ENCODE measurements at regions not wholly inside any gene's neighbourhood (a gene's known extent, or its start where the extent isn't known, plus 50 kb on each side); places are given as distances from the start of the nearest gene placed in this dataset.

DNA sequence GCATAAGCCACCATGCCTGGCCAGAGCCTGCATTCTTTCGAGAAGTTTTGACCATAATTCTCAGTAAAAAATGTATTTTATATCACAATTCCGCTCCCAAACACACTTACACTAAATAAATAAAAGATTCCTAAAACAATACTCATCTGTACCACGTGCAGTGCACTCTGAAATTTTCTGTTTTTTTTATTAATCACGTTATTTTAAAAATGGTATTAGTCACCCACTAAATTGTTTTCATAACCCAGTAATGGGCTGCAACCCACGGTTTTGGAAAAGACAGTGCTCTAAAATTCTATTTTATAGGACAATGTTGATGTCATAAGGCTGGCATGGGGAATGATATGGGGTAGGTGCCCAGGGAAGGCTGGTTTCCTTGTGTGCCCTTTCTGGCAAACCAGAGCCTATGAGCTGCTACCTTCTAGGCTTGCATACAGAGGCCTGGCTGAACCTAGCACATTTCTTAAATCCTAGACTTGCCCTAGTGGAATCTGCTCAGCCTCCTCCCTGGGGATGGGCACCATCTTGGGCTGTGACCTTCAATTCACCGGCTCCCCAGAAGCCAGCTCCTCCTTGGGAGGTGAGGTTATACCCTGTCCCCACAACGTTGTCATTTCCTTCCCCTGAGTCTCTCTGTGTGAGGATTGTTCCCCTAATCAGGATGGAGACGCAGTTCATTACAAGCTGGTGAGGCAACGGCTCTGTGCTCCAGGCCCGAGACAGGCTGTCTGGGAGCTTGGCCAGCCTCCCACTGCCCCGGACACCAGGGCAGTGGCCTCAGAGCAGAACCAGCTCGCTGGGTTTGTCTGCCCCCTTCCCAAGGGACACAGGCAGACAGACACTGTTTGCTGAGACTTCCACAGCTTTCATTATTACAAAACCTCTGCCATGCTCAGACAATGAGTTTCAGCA, 116.5 kb upstream of the NAV2 start:
- Mint-ChIP-seq H3K9me3 (no peaks in the 10 kb centered on the region), H3K36me3 (no peaks in the 10 kb centered on the region), H3K4me1 (no peaks in the 10 kb centered on the region), H3K4me3 (no peak overlapping the region), H3K27me3 (peaks cover 2% of the 10 kb centered on the region), H3K27ac (no peak overlapping the region)

DNA sequence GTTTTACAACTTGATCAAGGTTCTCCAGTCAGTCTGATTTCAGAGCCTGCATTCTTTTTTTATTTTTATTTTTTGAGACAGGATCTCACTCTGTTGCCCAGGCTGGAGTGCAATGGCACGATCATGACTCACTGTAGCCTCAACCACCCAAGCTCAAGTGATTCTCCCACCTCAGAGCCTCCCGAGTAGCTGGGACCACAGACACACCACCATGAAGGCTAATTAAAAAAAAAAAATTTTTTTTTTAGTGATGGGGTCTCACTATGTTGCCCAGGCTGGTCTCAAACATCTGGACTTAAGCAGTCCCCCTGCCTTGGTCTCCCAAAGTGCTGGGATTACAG, 117.2 kb upstream of the NAV2 start:
- Mint-ChIP-seq H3K9me3 (no peaks in the 10 kb centered on the region), H3K27ac (no peak overlapping the region), H3K4me3 (no peak overlapping the region), H3K36me3 (no peaks in the 10 kb centered on the region), H3K27me3 (peaks cover 2% of the 10 kb centered on the region), H3K4me1 (no peaks in the 10 kb centered on the region)

DNA sequence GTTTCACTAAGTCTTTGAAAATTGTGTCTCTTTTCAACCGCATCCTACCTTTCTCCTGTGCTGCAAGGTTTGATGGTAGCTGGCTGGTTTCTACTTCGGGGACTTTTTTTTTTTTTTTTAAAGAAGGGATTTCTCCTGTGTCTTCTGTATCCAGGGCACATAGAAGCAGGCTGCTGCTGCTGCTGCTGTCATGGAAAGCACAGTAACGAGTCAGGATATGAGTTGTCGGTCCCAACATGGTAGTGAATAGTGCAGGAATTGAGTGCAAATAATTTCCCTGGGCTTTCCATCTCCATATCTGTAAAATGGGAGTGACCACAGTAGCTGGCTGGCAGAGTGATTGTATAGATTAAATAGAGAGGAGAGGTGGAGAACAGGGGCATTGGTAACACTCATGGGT, 118.3 kb upstream of the NAV2 start:
- no peak overlapping the region for H3K4me3 Mint-ChIP-seq
- H3K27ac Mint-ChIP-seq = no peak overlapping the region
- H3K9me3 Mint-ChIP-seq = no peaks in the 10 kb centered on the region
- H3K4me1 Mint-ChIP-seq = no peaks in the 10 kb centered on the region
- no peaks in the 10 kb centered on the region for H3K36me3 Mint-ChIP-seq
- peaks cover 2% of the 10 kb centered on the region for H3K27me3 Mint-ChIP-seq

DNA sequence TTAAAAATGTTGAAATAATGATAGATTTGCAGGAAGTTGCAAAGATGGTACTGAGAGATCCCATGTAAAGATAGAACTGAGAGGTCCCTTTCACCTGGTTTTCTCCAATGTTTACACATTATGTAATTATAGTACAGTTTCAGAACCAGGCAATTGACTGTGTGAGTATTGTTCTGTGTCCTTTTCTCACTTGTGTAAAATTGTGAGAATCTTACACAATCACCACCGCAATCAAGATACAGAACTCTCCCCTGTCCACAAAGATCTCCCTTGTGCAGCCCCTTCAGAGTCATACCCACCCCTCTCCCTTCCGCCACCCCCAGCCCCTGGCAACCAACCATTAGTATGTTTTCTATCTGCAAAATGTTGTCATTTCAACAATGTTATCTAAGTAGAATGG, 119.8 kb upstream of the NAV2 start:
- Mint-ChIP-seq H3K27me3 (peaks cover 6% of the 10 kb centered on the region), H3K4me3 (no peak overlapping the region), H3K36me3 (no peaks in the 10 kb centered on the region), H3K9me3 (no peaks in the 10 kb centered on the region), H3K4me1 (no peaks in the 10 kb centered on the region), H3K27ac (no peak overlapping the region)

DNA sequence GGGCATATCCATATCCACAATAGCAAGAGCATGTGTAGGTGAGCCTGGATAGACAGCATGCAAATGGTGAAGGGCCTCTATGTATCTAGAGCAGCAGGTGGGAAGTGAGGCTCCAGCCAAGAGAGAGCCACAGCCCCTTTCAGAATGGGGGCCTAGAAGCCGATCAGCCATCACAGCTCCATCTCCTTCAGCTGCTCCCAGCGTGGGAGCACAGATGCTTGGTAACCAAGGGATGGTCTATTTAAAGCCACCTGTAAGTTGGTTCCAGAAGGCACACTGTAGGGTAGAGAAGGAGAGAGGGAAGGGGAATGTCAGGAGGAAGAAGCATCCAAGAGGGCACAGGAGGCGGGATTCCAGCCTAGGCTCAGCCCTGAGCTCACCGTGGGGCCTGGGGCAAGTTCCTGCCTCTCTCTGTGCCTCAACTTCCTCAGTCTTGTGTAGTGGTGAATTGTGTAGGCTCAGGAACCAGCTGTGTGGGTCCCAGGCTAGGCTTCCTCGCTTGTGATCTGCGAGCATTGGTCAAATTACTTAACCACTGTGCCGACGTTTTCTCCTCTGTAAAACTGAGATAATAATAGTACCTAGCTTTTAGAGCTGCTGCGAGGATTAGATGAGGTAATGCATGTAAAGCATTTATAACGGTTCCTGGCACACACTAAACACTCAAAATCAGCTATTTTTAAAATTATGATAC, 122.9 kb upstream of the NAV2 start:
- Mint-ChIP-seq H3K9me3 (peaks cover 0 to 4% (median 0%) of the 10 kb centered on the region in 3 donors), H3K36me3 (no peaks in the 10 kb centered on the region), H3K27me3 (peaks cover 10% of the 10 kb centered on the region), H3K4me1 (no peaks in the 10 kb centered on the region), H3K4me3 (no peak overlapping the region), H3K27ac (no peak overlapping the region)

DNA sequence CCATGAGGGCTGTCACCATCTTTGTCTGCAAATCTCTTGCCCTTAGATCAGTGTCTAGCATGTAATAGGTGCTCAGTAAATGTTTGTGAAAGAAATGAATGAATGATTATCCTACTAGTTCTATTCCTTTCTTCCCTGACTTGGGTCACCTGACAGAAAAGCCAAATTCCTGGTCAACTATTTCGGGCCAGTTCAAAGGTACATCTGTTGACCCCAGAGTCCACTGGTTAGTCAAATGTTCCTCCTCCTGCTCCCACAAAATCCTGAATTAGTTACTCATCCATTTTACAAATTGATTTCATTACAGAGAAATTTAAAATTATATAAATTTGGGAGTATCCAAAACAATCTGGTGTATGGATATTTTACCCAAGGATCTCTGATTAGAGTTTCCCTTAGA, 124.7 kb upstream of the NAV2 start:
- H3K4me3 Mint-ChIP-seq = no peak overlapping the region
- H3K4me1 Mint-ChIP-seq = no peaks in the 10 kb centered on the region
- peaks cover 0 to 4% (median 2%) of the 10 kb centered on the region in 3 donors for H3K9me3 Mint-ChIP-seq
- no peak overlapping the region for H3K27ac Mint-ChIP-seq
- no peaks in the 10 kb centered on the region for H3K36me3 Mint-ChIP-seq
- H3K27me3 Mint-ChIP-seq = peaks cover 10% of the 10 kb centered on the region

DNA sequence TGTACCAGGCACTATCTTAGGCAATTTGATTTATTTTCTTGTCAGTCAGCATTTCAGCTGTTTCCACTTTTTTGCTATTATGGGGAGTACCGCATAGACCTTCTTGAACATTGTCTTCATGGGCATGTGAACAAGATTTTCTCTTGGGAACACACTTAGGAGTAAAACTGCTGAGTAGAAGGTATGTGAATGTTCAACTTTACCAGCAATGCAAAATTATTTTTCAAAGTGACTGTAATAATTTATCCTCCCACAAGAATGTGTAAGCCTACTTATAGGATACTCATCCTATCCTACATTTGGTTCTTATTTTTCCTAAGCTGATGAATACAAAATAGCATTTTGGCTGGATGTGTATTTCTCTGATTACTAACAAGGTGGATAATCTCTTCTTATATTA, 132.0 kb upstream of the NAV2 start:
- Mint-ChIP-seq H3K27ac (no peak overlapping the region), H3K36me3 (no peaks in the 10 kb centered on the region), H3K4me1 (no peaks in the 10 kb centered on the region), H3K4me3 (no peak overlapping the region), H3K27me3 (peaks cover under 1% of the 10 kb centered on the region), H3K9me3 (peaks cover 0 to 2% (median 0%) of the 10 kb centered on the region in 3 donors)

DNA sequence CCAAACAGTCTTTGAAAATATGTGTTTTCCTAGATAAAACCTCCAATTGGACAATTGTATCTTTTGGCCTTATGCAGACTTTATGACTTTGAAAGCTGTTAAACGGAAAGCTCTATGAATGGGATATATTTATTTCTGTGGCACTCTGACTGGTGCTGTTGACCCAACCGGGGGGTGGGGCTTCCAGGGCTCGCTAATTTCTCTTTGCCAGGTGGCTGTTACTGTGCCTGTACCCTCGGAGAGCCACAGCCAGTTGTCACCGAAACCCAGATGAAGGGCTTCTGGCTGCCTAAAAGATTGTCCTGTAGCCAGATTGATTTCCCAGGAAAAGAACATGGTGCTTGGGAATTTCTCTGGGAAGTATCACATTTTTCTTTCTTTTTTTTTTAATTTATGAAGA, 132.7 kb upstream of the NAV2 start:
- Mint-ChIP-seq H3K27me3 (no peaks in the 10 kb centered on the region), H3K4me1 (no peaks in the 10 kb centered on the region)

DNA sequence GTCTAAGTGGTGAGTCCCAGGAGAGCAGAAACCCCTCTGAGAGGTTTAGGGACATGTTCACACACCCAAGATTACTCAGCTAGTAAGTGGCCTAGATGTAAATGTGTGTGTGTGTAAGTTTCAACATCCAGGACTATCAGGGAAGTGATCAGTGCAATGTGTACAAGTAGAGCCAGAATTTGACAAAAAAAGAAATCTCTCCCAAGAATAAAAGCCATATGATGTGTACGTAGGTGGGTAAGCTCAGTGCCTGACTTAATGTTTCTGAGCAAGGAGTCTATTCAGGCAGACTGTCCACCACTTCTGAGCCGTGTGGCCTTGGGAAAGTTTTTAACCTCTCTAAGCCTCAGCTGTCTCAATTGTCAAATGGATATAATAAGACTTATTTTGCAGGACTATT, 133.8 kb upstream of the NAV2 start:
- Mint-ChIP-seq H3K27me3 (no peaks in the 10 kb centered on the region), H3K9me3 (peaks cover 0 to 2% (median 0%) of the 10 kb centered on the region in 3 donors), H3K27ac (no peak overlapping the region), H3K4me3 (no peak overlapping the region), H3K36me3 (no peaks in the 10 kb centered on the region), H3K4me1 (no peaks in the 10 kb centered on the region)

More for the DNA sequence above, 132.7 kb upstream of the NAV2 start:
- no peak overlapping the region for H3K27ac Mint-ChIP-seq
- H3K9me3 Mint-ChIP-seq = peaks cover 0 to 2% (median 0%) of the 10 kb centered on the region in 3 donors
- H3K4me3 Mint-ChIP-seq = no peak overlapping the region
- no peaks in the 10 kb centered on the region for H3K36me3 Mint-ChIP-seq

DNA sequence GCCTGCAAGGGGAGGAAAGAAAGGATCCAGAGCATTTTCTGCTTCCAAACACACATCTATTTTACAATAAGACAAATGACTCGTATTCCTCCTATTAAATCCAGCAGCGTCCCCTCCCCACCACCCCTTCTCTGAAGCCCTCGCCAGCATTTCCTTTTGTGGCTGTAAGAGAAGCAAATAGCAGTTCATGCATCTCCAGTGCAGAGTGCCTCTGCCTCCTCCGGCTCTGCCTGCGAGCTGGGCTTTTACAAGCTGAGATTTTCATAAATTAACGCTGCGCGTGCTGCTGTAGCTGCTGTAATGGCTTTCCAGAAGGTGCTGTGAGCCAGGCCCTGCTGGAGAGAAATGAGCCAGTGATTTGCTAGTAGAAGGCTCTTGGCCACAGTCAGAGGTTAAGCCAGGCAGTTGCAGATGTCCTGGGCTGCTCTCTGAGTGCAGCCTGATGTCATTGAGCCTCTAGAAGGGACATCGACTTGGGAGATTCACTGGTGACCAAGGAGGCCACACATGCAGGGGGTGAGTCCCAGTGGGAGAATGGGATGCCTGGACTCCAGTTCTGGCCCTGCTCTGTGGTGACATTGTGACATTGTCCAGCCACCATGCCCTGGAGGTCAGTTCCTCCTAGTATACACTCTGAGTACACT, 134.5 kb upstream of the NAV2 start:
- Mint-ChIP-seq H3K4me1 (no peaks in the 10 kb centered on the region), H3K9me3 (no peaks in the 10 kb centered on the region), H3K27me3 (no peaks in the 10 kb centered on the region), H3K27ac (no peak overlapping the region), H3K36me3 (no peaks in the 10 kb centered on the region), H3K4me3 (no peak overlapping the region)

DNA sequence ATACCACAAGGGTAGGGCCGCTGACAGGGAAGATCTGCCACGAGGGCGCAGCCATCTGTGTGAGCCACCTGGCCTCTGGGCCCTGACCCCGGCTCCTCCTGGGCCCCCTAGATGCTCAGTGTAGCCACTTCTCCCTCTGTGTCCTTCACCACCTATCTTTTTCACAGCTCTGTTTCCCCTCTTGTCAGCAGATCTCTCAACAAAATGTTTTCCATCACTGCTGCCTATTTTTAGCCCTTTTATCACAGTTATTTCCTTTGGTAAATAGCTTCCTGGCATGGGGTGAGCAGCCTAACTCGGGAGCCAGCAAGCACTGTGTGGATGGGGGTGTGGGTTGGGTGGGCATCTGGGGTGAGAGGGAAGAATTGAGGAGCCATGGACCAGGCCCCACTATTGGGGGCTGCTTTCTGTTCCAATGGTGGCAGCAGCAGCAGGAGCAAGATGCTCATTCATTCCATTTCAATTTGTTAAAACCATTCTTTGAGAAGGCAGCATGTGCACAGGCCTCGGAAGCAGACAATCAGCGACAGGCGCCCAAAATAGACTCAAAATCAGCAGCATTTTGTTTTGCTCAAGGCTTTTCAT, 135.2 kb upstream of the NAV2 start:
- Mint-ChIP-seq H3K27ac (no peak overlapping the region), H3K36me3 (no peaks in the 10 kb centered on the region), H3K9me3 (no peaks in the 10 kb centered on the region), H3K4me3 (no peak overlapping the region), H3K27me3 (no peaks in the 10 kb centered on the region), H3K4me1 (no peaks in the 10 kb centered on the region)

DNA sequence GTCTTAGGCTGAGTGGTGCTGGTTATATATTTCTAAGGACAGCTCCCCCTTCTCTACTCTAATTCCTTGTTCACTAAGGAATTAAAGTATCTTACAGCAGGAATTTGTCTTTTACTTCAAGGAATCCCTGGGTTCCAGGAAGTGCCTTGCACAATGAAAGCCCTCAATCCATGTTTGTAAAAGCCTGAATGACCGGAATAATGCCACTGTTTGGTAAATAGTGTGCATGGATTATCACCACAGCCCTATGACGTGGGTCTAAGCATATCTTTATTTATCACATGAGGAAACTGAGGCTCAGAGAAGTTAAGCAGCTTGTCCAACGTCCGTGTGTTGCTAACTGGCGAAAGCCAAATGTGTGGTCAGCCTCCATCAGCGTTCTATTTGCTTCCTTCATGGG, 135.7 kb upstream of the NAV2 start:
- H3K9me3 Mint-ChIP-seq = no peaks in the 10 kb centered on the region
- H3K4me3 Mint-ChIP-seq = no peak overlapping the region
- H3K4me1 Mint-ChIP-seq = no peaks in the 10 kb centered on the region
- no peaks in the 10 kb centered on the region for H3K36me3 Mint-ChIP-seq
- H3K27me3 Mint-ChIP-seq = no peaks in the 10 kb centered on the region
- H3K27ac Mint-ChIP-seq = no peak overlapping the region

DNA sequence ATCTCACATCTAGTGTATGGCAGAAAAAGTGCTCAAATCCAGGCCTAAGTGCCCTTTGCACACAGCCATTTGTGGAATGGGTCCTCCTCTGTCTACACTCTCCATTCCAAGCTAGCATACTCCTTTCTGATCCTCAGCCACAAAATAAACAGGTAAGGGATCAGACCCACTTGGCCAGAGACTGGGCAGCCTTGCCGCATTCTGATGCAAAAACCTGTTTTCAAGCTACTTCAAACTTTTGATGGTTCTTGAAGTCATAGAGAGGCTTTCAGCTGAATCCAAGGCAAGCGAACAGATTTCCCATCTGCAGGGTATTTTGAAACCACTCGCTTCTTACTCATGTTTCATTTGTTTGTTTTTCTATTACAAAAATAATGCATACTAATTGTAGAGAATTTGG, 136.6 kb upstream of the NAV2 start:
- no peaks in the 10 kb centered on the region for H3K27me3 Mint-ChIP-seq
- no peaks in the 10 kb centered on the region for H3K36me3 Mint-ChIP-seq
- H3K27ac Mint-ChIP-seq = no peak overlapping the region
- H3K4me3 Mint-ChIP-seq = no peak overlapping the region
- H3K4me1 Mint-ChIP-seq = no peaks in the 10 kb centered on the region
- no peaks in the 10 kb centered on the region for H3K9me3 Mint-ChIP-seq

DNA sequence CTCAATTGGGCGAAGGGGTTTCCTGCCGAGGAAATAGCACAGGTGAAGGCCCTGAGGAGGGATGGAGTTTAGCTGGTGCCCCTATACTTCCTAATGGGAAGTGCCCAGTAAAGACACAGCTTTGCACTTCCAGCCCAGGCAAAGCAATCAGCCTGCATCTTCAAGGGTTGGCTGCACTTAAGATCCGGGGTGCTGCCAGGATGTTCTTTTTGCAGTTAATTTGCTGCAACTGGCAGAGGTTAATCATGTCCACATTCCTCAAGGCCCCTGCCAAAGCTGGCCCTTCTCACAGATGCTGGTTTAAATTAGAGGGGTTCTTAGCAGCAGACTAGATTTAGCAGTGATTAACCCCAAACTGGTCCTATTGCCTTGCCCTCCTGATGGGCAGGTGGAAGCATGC, 137.7 kb upstream of the NAV2 start:
- no peak overlapping the region for H3K4me3 Mint-ChIP-seq
- H3K9me3 Mint-ChIP-seq = no peaks in the 10 kb centered on the region
- H3K36me3 Mint-ChIP-seq = no peaks in the 10 kb centered on the region
- no peak overlapping the region for H3K27ac Mint-ChIP-seq
- no peaks in the 10 kb centered on the region for H3K4me1 Mint-ChIP-seq
- peaks cover 2% of the 10 kb centered on the region for H3K27me3 Mint-ChIP-seq

DNA sequence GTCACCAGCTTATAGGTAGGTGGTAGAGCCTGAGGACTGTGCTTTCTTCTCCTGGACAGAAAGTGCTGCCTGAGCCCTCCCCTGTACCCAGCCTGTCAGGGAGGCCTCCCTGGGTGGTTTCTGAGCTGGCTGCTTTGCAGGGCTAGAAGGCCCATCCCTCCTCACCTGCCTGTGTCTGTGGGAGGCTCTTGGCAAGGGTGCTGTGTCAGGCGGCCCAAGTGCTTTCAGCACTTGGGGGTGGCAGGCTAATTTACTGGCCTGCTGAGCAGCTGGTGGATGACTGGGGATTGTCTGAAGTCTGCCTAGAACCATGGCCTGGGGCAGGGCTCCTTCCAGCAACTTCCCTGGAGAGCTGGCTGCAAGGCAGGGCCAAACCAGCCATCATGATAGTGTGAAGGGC, 139.0 kb upstream of the NAV2 start:
- H3K27ac Mint-ChIP-seq = no peak overlapping the region
- no peaks in the 10 kb centered on the region for H3K9me3 Mint-ChIP-seq
- no peak overlapping the region for H3K4me3 Mint-ChIP-seq
- peaks cover 4% of the 10 kb centered on the region for H3K27me3 Mint-ChIP-seq
- H3K4me1 Mint-ChIP-seq = no peaks in the 10 kb centered on the region
- H3K36me3 Mint-ChIP-seq = no peaks in the 10 kb centered on the region
